Activated CD4-positive, alpha-beta T cell treated with anti-CD3 and anti-CD28 coated beads, Interleukin-2, amount 10 ng/mL, durations not matched to agents 24 days and 14 days (primary cell): ENCODE measurements at regions not wholly inside any gene's neighbourhood (a gene's known extent, or its start where the extent isn't known, plus 50 kb on each side); places are given as distances from the start of the nearest gene placed in this dataset.

ENCODE experiments used
- DNase-seq: peaks from one replicate; pipeline ENCODE4 v3.0.0; 2022
- H3K27ac Mint-ChIP-seq: one replicate; pipeline ENCODE4 v1.8.0; 2022; ENCODE audit warnings: mild to moderate bottlenecking, mixed read lengths
- H3K27me3 Mint-ChIP-seq: one replicate; pipeline ENCODE4 v1.8.0; 2022; ENCODE audit warnings: mixed read lengths
- H3K36me3 Mint-ChIP-seq: one replicate; pipeline ENCODE4 v1.8.0; 2022; ENCODE audit warnings: low read depth, mild to moderate bottlenecking, mixed read lengths
- H3K4me1 Mint-ChIP-seq: one replicate; pipeline ENCODE4 v1.8.0; 2021; ENCODE audit warnings: mixed read lengths
- H3K4me3 Mint-ChIP-seq: one replicate; pipeline ENCODE4 v1.8.0; 2022; ENCODE audit warnings: mild to moderate bottlenecking, moderate library complexity, mixed read lengths
- H3K9me3 Mint-ChIP-seq: one replicate; pipeline ENCODE4 v1.8.0; 2021; ENCODE audit warnings: mixed read lengths
- intact Hi-C: fragments of 100-400 bp; cut with micrococcal nuclease; formaldehyde crosslinking; loops from one replicate; pipeline ENCODE4 v1.15.1; 2023

- H3K36me3 Mint-ChIP-seq, result no peaks in the 10 kb centered on the region
- H3K9me3 Mint-ChIP-seq, result no peaks in the 10 kb centered on the region
- intact Hi-C loops, result no loop called here
- no peaks in the 10 kb centered on the region for H3K27me3 Mint-ChIP-seq
- no peak overlapping the region for H3K27ac Mint-ChIP-seq
- H3K4me1 Mint-ChIP-seq, result no peaks in the 10 kb centered on the region
- DNase-seq, result no peak
- H3K4me3 Mint-ChIP-seq, result no peak overlapping the region
These were observed 132.7 kb upstream of the NT5C1B start for GRCh38 chr2:18722101-18722500.

- Mint-ChIP-seq H3K27me3 (no peaks in the 10 kb centered on the region), H3K27ac (no peak overlapping the region), H3K4me3 (no peak overlapping the region), H3K4me1 (no peaks in the 10 kb centered on the region), H3K9me3 (no peaks in the 10 kb centered on the region), H3K36me3 (no peaks in the 10 kb centered on the region)
- intact Hi-C loops, result no loop called here
- no peak for DNase-seq
These were observed 131.9 kb upstream of the NT5C1B start for GRCh38 chr2:18721038-18721922.

DNA sequence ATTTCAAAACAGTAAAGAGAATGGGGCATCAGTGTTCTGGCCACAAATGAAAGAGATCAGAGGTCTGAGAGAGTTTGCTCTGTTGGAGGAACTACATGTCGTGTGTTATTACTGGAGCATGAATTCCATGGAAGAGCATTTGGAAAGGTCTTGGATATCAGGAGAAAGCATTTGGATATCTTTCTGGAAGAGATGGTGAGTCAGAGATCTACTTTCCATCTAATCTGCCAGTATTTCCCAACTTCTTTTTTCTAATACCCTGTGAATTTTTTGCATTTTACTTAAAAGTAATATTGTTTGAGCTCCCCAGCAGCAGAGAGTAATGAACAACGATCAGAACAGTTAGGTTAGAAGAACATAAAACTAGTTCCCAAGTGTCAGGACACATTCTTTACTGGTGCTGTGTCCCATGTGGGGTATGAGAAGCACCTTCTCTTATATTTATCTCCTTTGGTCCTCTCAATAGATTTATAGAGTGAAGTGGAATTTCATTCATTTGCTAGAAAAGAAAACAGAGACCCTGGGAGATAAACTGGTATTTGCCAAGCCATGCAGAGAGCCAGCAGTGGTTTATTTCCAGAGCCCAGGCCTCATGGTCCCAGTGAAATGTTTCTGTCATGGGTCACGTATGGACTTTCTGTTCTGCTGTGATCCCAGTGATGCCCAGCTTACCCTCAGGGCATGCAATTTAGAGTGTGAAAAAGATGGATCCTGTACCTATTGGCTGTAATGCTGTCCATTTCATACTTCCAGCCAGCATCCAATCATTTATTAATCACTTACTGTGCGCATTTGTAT lies 130.8 kb upstream of the NT5C1B start:
- intact Hi-C loops, result no loop called here
- no peaks in the 10 kb centered on the region for H3K9me3 Mint-ChIP-seq
- H3K36me3 Mint-ChIP-seq, result no peaks in the 10 kb centered on the region
- H3K4me1 Mint-ChIP-seq, result no peaks in the 10 kb centered on the region
- no peaks in the 10 kb centered on the region for H3K27me3 Mint-ChIP-seq
- no peak overlapping the region for H3K27ac Mint-ChIP-seq
- no peak overlapping the region for H3K4me3 Mint-ChIP-seq
- DNase-seq, result no peak

- Mint-ChIP-seq H3K4me3 (no peak overlapping the region), H3K36me3 (no peaks in the 10 kb centered on the region), H3K9me3 (peaks cover 2% of the 10 kb centered on the region), H3K4me1 (peaks cover 2% of the 10 kb centered on the region), H3K27ac (no peak overlapping the region), H3K27me3 (no peaks in the 10 kb centered on the region)
- no peak for DNase-seq
- intact Hi-C loops, result no loop called here
These were observed 118.9 kb upstream of the NT5C1B start for GRCh38 chr2:18708203-18708715.

DNA sequence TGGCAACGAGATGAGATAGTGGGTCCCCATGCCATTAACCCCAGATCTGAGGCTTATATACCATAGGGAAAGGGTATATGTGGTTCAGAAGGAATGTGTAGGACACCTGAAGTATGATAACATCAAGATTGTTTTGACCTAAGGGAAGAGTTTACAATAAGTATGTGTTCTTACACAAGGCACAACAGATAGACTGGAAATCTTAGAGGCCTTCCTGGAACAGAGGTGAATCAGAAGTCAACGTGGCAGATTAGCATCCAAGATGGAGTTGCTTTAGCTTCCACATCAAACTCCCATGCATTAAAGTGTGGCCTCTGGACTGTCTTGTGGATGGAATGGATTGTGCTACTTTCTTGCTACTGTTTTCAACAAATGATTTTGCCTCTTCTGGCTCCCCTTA lies 116.6 kb upstream of the NT5C1B start:
- H3K36me3 Mint-ChIP-seq, result no peaks in the 10 kb centered on the region
- no peaks in the 10 kb centered on the region for H3K27me3 Mint-ChIP-seq
- H3K4me3 Mint-ChIP-seq, result no peak overlapping the region
- DNase-seq, result no peak
- intact Hi-C loops, result no loop called here
- H3K27ac Mint-ChIP-seq, result no peak overlapping the region
- H3K4me1 Mint-ChIP-seq, result peaks cover 2% of the 10 kb centered on the region
- no peaks in the 10 kb centered on the region for H3K9me3 Mint-ChIP-seq

DNA sequence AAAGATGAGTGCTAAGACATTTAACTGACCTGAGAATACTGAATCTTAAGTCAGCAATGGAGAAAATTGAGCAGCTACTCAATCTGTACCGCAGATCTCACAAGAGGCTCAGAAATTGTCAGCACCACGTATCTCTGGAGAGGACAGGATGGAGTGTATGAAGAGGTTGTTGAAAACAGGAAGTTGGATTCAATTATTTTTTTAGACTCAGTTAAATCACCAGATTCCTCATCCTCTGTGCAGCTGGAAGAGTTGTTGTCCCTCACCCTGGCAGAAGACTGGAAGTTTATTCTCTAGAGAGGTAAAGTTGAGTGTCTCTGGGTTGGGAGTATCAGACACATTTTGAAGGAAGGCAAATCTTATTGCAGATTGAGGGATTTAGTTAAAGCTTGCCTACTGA lies 114.9 kb upstream of the NT5C1B start:
- no peak for DNase-seq
- no peaks in the 10 kb centered on the region for H3K27me3 Mint-ChIP-seq
- H3K36me3 Mint-ChIP-seq, result no peaks in the 10 kb centered on the region
- H3K27ac Mint-ChIP-seq, result no peak overlapping the region
- no peaks in the 10 kb centered on the region for H3K9me3 Mint-ChIP-seq
- peaks cover 2% of the 10 kb centered on the region for H3K4me1 Mint-ChIP-seq
- intact Hi-C loops, result no loop called here
- no peak overlapping the region for H3K4me3 Mint-ChIP-seq

DNA sequence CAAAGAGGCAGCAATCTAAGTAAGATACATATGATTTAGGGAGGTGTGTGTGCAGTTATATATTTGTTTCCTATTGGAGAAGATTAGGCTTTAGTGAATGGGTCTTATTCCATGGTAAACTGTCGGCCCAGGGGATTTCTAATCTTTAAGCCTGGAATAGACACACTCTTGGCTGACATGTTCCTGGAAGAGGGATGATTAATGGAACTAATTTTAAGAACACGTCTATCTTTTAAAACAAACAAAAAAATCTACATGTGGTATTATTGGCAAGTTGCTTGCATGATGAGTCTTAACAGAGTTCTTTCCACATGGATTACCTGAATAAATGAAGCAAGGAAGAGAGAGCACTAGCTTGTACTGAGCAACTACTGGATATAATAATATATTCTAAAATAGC lies 114.2 kb upstream of the NT5C1B start:
- Mint-ChIP-seq H3K4me1 (peaks cover 2% of the 10 kb centered on the region), H3K27me3 (no peaks in the 10 kb centered on the region), H3K36me3 (no peaks in the 10 kb centered on the region), H3K4me3 (no peak overlapping the region), H3K27ac (no peak overlapping the region), H3K9me3 (no peaks in the 10 kb centered on the region)
- no peak for DNase-seq
- intact Hi-C loops, result no loop called here

DNA sequence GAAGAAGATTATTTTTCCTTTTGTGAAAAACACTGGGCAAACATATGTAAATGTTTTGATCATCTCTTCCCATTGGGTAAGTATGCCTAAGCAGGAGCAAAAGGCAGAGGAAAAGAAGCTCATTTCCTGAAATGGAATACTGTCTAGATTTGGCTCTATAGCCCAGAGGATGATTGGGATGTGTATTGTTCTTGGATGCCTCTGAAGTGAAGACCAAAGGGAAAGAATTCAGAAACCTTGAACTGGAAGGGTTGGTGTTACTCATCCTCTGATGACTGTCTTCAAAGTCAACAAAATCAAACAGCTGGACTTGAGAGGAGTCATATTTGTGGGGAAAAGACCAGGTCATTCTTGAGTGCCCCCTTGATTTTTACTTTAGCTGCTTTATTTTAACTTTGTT lies 112.6 kb upstream of the NT5C1B start:
- Mint-ChIP-seq H3K4me1 (peaks cover 2% of the 10 kb centered on the region), H3K27me3 (no peaks in the 10 kb centered on the region), H3K27ac (no peak overlapping the region), H3K36me3 (no peaks in the 10 kb centered on the region), H3K4me3 (no peak overlapping the region), H3K9me3 (no peaks in the 10 kb centered on the region)
- intact Hi-C loops, result no loop called here
- DNase-seq, result no peak

- no peak for DNase-seq
- peaks cover 2% of the 10 kb centered on the region for H3K4me1 Mint-ChIP-seq
- no peaks in the 10 kb centered on the region for H3K27me3 Mint-ChIP-seq
- H3K4me3 Mint-ChIP-seq, result no peak overlapping the region
- H3K9me3 Mint-ChIP-seq, result peaks cover 4% of the 10 kb centered on the region
- H3K27ac Mint-ChIP-seq, result no peak overlapping the region
- H3K36me3 Mint-ChIP-seq, result no peaks in the 10 kb centered on the region
- intact Hi-C loops, result no loop called here
These were observed 112.2 kb upstream of the NT5C1B start for GRCh38 chr2:18701546-18701945.

DNA sequence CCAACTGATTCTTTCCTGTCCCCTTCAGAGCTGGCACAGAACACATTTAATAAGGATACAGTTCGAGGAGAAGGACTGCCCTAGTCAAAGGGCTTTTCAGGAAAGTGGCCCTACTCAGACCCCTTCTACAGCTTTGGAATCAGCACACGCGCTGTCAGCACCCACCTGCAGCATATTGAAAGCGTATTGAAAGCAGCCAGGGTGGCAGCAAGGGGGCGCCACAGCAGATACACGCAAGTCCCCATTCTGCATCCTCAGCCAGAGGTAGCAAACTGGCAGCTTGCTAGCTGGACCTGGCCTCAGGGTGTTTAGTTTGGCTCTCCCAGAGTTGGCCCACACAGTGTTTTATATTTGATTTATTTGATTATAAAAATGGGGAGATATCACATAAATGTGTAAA lies 101.0 kb upstream of the NT5C1B start:
- DNase-seq, result no peak
- Mint-ChIP-seq H3K27me3 (no peaks in the 10 kb centered on the region), H3K27ac (no peak overlapping the region), H3K4me1 (no peaks in the 10 kb centered on the region), H3K4me3 (no peak overlapping the region), H3K9me3 (no peaks in the 10 kb centered on the region), H3K36me3 (no peaks in the 10 kb centered on the region)
- intact Hi-C loops, result no loop called here

GRCh38 chr2:18684206-18685038 lies 95.1 kb upstream of the NT5C1B start:
- DNase-seq, result no peak
- Mint-ChIP-seq H3K27me3 (no peaks in the 10 kb centered on the region), H3K9me3 (no peaks in the 10 kb centered on the region), H3K27ac (no peak overlapping the region), H3K4me1 (no peaks in the 10 kb centered on the region), H3K36me3 (no peaks in the 10 kb centered on the region), H3K4me3 (no peak overlapping the region)
- intact Hi-C loops, result no loop called here

- H3K4me1 Mint-ChIP-seq, result no peaks in the 10 kb centered on the region
- H3K4me3 Mint-ChIP-seq, result no peak overlapping the region
- H3K9me3 Mint-ChIP-seq, result no peaks in the 10 kb centered on the region
- no peak overlapping the region for H3K27ac Mint-ChIP-seq
- H3K36me3 Mint-ChIP-seq, result no peaks in the 10 kb centered on the region
- intact Hi-C loops, result no loop called here
- H3K27me3 Mint-ChIP-seq, result no peaks in the 10 kb centered on the region
- no peak for DNase-seq
These were observed 93.3 kb upstream of the NT5C1B start for GRCh38 chr2:18682681-18683080.

DNA sequence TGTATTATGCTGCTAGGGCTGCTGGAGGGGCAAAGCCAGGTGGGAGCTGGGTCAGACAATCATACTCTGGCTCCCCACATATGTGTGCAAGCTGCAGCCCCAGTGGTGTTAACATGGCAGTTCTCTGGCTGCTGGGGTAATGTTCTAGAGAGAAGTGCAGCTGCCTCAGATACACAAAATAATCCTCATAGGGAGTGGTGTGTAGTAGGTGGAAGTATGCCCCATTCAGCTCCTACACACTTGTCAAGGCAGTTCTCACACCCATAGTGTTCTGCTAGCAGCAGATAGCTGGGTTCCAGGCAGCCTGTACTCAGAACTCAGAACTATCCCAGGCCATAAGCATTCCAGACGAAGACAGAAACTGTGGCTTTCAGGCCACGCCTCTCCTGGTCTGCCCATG lies 87.9 kb upstream of the NT5C1B start:
- H3K27me3 Mint-ChIP-seq, result no peaks in the 10 kb centered on the region
- no peaks in the 10 kb centered on the region for H3K36me3 Mint-ChIP-seq
- intact Hi-C loops, result no loop called here
- H3K4me1 Mint-ChIP-seq, result no peaks in the 10 kb centered on the region
- no peak overlapping the region for H3K27ac Mint-ChIP-seq
- H3K4me3 Mint-ChIP-seq, result no peak overlapping the region
- peaks cover 10% of the 10 kb centered on the region for H3K9me3 Mint-ChIP-seq
- no peak for DNase-seq

GRCh38 chr2:18674309-18674708 lies 84.9 kb upstream of the NT5C1B start:
- DNase-seq, result no peak
- peaks cover 23% of the 10 kb centered on the region for H3K9me3 Mint-ChIP-seq
- H3K4me3 Mint-ChIP-seq, result no peak overlapping the region
- H3K27me3 Mint-ChIP-seq, result no peaks in the 10 kb centered on the region
- intact Hi-C loops, result no loop called here
- no peaks in the 10 kb centered on the region for H3K36me3 Mint-ChIP-seq
- no peaks in the 10 kb centered on the region for H3K4me1 Mint-ChIP-seq
- no peak overlapping the region for H3K27ac Mint-ChIP-seq
